H1 (cell line): ENCODE measurements at regions not wholly inside any gene's neighbourhood (a gene's known extent, or its start where the extent isn't known, plus 50 kb on each side); places are given as distances from the start of the nearest gene placed in this dataset.

Source experiments
- BACH1 ChIP-seq: IDR thresholded peaks from 2 replicates; pipeline ENCODE4 v1.6.1; 2012; ENCODE audit warnings: low read length, improper control_type of control experiment
- GABPA ChIP-seq: IDR thresholded peaks from 2 replicates; pipeline ENCODE4 v1.6.1; 2011; ENCODE audit warnings: mild to moderate bottlenecking, low read length, moderate library complexity, borderline replicate concordance; ENCODE audit not compliant: insufficient read depth
- GTF2F1 ChIP-seq: IDR thresholded peaks from 2 replicates; pipeline ENCODE4 v1.6.1; 2012; ENCODE audit warnings: low read depth, low read length, improper control_type of control experiment, borderline replicate concordance
- JUND ChIP-seq: IDR thresholded peaks from 2 replicates; pipeline ENCODE4 v1.6.1; 2011; ENCODE audit warnings: mild to moderate bottlenecking, improper control_type of control experiment, low read length
- POU5F1 ChIP-seq: IDR thresholded peaks from 2 replicates; pipeline ENCODE4 v1.6.1; 2011; ENCODE audit warnings: low read depth, mild to moderate bottlenecking, low read length, moderate library complexity
- RFX5 ChIP-seq: IDR thresholded peaks from 2 replicates; pipeline ENCODE4 v1.6.1; 2011; ENCODE audit warnings: low read depth, low read length, improper control_type of control experiment, borderline replicate concordance
- TBP ChIP-seq: IDR thresholded peaks from 2 replicates; pipeline ENCODE4 v1.6.1; 2011; ENCODE audit warnings: low read depth, low read length, improper control_type of control experiment
- ZNF274 ChIP-seq: IDR thresholded peaks from 2 replicates; pipeline ENCODE4 v1.7.0; 2012; ENCODE audit warnings: low read length, borderline replicate concordance; ENCODE audit errors: extremely low read depth
- TF ChIP-seq, protein P1 (sequence below): fragments of 300-600 bp; sonication (generic); IDR thresholded peaks from 2 replicates; pipeline ENCODE4 v1.7.1; 2012; ENCODE audit warnings: low read length, moderate library complexity, mild to moderate bottlenecking, inconsistent platforms; ENCODE audit not compliant: insufficient replicate concordance

DNA sequence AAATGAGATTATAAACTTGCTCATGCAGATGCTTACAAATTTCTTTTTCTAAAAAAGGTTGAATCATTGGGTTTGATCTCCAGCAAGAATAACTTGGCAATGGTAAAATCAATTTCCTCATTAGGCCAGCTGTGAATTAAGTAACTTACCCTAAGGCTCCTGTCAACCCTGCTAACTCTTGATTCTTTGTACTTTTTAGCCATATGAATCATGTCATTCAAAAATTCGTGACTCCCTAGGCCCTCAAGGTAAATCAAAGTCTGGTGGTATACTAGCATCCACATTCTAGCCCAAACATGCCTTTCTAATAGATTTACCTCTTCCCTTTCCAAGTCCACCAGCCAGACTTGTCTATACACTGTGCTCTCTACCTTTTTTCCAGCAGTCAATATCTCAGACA is 420.8 kb upstream of the BRINP1 start (continued):
- TF ChIP-seq, protein P1, sequence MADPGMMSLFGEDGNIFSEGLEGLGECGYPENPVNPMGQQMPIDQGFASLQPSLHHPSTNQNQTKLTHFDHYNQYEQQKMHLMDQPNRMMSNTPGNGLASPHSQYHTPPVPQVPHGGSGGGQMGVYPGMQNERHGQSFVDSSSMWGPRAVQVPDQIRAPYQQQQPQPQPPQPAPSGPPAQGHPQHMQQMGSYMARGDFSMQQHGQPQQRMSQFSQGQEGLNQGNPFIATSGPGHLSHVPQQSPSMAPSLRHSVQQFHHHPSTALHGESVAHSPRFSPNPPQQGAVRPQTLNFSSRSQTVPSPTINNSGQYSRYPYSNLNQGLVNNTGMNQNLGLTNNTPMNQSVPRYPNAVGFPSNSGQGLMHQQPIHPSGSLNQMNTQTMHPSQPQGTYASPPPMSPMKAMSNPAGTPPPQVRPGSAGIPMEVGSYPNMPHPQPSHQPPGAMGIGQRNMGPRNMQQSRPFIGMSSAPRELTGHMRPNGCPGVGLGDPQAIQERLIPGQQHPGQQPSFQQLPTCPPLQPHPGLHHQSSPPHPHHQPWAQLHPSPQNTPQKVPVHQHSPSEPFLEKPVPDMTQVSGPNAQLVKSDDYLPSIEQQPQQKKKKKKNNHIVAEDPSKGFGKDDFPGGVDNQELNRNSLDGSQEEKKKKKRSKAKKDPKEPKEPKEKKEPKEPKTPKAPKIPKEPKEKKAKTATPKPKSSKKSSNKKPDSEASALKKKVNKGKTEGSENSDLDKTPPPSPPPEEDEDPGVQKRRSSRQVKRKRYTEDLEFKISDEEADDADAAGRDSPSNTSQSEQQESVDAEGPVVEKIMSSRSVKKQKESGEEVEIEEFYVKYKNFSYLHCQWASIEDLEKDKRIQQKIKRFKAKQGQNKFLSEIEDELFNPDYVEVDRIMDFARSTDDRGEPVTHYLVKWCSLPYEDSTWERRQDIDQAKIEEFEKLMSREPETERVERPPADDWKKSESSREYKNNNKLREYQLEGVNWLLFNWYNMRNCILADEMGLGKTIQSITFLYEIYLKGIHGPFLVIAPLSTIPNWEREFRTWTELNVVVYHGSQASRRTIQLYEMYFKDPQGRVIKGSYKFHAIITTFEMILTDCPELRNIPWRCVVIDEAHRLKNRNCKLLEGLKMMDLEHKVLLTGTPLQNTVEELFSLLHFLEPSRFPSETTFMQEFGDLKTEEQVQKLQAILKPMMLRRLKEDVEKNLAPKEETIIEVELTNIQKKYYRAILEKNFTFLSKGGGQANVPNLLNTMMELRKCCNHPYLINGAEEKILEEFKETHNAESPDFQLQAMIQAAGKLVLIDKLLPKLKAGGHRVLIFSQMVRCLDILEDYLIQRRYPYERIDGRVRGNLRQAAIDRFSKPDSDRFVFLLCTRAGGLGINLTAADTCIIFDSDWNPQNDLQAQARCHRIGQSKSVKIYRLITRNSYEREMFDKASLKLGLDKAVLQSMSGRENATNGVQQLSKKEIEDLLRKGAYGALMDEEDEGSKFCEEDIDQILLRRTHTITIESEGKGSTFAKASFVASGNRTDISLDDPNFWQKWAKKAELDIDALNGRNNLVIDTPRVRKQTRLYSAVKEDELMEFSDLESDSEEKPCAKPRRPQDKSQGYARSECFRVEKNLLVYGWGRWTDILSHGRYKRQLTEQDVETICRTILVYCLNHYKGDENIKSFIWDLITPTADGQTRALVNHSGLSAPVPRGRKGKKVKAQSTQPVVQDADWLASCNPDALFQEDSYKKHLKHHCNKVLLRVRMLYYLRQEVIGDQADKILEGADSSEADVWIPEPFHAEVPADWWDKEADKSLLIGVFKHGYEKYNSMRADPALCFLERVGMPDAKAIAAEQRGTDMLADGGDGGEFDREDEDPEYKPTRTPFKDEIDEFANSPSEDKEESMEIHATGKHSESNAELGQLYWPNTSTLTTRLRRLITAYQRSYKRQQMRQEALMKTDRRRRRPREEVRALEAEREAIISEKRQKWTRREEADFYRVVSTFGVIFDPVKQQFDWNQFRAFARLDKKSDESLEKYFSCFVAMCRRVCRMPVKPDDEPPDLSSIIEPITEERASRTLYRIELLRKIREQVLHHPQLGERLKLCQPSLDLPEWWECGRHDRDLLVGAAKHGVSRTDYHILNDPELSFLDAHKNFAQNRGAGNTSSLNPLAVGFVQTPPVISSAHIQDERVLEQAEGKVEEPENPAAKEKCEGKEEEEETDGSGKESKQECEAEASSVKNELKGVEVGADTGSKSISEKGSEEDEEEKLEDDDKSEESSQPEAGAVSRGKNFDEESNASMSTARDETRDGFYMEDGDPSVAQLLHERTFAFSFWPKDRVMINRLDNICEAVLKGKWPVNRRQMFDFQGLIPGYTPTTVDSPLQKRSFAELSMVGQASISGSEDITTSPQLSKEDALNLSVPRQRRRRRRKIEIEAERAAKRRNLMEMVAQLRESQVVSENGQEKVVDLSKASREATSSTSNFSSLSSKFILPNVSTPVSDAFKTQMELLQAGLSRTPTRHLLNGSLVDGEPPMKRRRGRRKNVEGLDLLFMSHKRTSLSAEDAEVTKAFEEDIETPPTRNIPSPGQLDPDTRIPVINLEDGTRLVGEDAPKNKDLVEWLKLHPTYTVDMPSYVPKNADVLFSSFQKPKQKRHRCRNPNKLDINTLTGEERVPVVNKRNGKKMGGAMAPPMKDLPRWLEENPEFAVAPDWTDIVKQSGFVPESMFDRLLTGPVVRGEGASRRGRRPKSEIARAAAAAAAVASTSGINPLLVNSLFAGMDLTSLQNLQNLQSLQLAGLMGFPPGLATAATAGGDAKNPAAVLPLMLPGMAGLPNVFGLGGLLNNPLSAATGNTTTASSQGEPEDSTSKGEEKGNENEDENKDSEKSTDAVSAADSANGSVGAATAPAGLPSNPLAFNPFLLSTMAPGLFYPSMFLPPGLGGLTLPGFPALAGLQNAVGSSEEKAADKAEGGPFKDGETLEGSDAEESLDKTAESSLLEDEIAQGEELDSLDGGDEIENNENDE, result no peak
- TF ChIP-seq ZNF274 (no peak), JUND (no peak), GTF2F1 (no peak), RFX5 (no peak), GABPA (no peak), POU5F1 (no peak), BACH1 (no peak), TBP (no peak)
- TF ChIP-seq, all 59 proteins: peak for 0
